ENCODE measurements at regions not wholly inside any gene's neighbourhood (a gene's known extent, or its start where the extent isn't known, plus 50 kb on each side); places are given as distances from the start of the nearest gene placed in this dataset.

DNA sequence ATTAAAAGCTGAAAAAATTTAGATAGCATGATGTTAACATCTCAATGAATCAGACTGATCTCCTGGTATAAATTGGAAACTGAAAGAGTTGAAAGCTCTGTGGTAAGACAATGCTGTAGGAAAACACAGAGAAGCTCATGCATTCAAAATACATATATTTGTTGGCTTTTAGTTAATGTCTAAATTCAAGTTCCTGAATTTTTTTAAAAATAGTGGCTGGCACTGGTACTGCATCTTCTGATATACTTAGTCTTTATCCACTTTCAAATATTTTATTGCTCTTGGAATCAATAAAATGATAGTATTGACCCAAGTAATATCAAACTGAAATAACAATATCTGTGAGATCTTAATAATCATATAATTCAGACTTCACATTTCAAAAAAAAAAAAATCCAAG is 151.4 kb upstream of the FIGN start:
- H3K27me3 ChIP-seq = no peaks in the 10 kb centered on the region
- no peak overlapping the region for H3K4me3 ChIP-seq
- H3K4me1 ChIP-seq = no peaks in the 10 kb centered on the region
- no peaks in the 10 kb centered on the region for H3K36me3 ChIP-seq
- H3K27ac ChIP-seq = no peak overlapping the region
- TF ChIP-seq CTCF (IDR thresholded peaks at IDR 0.05) (no peak), POLR2AphosphoS5 (IDR thresholded peaks at IDR 0.05; ENCODE audit: insufficient read depth in 1 of 2, low read depth in 1 of 2) (no peak), POLR2A (IDR thresholded peaks at IDR 0.05) (no peak)
- intact Hi-C loops (cut with DNase I) = no loop called here
- no peaks in the 10 kb centered on the region for H3K9me3 ChIP-seq
- no peak for DNase-seq (ENCODE audit: extremely low spot score in 2 of 2)

- Histone ChIP-seq H3K27ac (no peak overlapping the region), H3K36me3 (no peaks in the 10 kb centered on the region), H3K27me3 (no peaks in the 10 kb centered on the region), H3K4me1 (no peaks in the 10 kb centered on the region), H3K4me3 (no peak overlapping the region), H3K9me3 (no peaks in the 10 kb centered on the region)
- no peak for DNase-seq (ENCODE audit: extremely low spot score in 2 of 2)
- TF ChIP-seq POLR2A (IDR thresholded peaks at IDR 0.05) (no peak), POLR2AphosphoS5 (IDR thresholded peaks at IDR 0.05; ENCODE audit: insufficient read depth in 1 of 2, low read depth in 1 of 2) (no peak), CTCF (IDR thresholded peaks at IDR 0.05) (no peak)
- intact Hi-C loops (cut with DNase I) = no loop called here
Observed at GRCh38 chr2:163884416-163884815, 148.6 kb upstream of the FIGN start.

DNA sequence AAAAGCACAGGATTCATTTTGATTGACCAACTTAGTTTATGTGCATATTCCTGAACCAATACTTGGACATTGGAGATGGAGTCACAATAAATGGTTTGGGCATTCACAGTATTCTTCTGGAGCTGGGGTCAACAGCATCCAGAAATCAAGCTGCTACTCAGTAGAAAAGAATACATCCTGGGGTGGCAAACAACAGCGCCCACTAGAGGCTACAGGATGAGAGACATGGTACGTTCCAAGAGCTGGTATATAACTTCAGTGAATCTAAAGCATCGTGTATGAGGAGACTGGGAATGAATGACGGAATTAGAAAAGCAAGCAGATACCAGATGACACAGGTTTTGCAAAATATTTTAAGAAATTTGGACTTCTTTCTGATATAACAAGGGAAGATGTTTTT is 142.9 kb upstream of the FIGN start:
- Histone ChIP-seq H3K27ac (no peak overlapping the region), H3K27me3 (no peaks in the 10 kb centered on the region), H3K9me3 (no peaks in the 10 kb centered on the region), H3K4me1 (no peaks in the 10 kb centered on the region), H3K36me3 (no peaks in the 10 kb centered on the region), H3K4me3 (no peak overlapping the region)
- TF ChIP-seq POLR2AphosphoS5 (IDR thresholded peaks at IDR 0.05; ENCODE audit: insufficient read depth in 1 of 2, low read depth in 1 of 2) (no peak), POLR2A (IDR thresholded peaks at IDR 0.05) (no peak), CTCF (IDR thresholded peaks at IDR 0.05) (no peak)
- DNase-seq (ENCODE audit: extremely low spot score in 2 of 2) = no peak
- intact Hi-C loops (cut with DNase I) = no loop called here

DNA sequence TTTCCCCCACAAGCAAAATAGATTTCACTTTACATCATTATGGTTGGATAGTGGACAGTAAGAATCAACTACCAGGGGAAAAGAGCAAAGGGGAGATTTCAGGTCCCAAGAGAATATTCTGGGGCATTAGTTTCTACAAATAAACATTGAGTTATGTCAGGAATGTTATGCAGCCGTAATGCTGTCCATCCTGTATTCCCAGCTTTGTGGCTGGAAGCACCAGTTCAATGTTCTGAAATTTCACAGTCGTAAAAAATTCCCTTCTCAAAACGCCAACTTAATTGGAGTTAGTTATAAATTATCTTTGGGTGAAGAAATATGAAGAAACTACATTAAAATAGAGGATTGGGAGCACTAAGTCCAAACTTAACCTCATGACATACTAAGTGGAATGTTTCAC is 141.5 kb upstream of the FIGN start:
- intact Hi-C loops (cut with DNase I) = no loop called here
- no peak for DNase-seq (ENCODE audit: extremely low spot score in 2 of 2)
- H3K36me3 ChIP-seq = no peaks in the 10 kb centered on the region
- no peak overlapping the region for H3K27ac ChIP-seq
- no peak overlapping the region for H3K4me3 ChIP-seq
- H3K9me3 ChIP-seq = no peaks in the 10 kb centered on the region
- H3K27me3 ChIP-seq = no peaks in the 10 kb centered on the region
- no peak for TF ChIP-seq CTCF (IDR thresholded peaks at IDR 0.05)
- TF ChIP-seq POLR2AphosphoS5 (IDR thresholded peaks at IDR 0.05; ENCODE audit: insufficient read depth in 1 of 2, low read depth in 1 of 2) = no peak
- TF ChIP-seq POLR2A (IDR thresholded peaks at IDR 0.05) = no peak
- no peaks in the 10 kb centered on the region for H3K4me1 ChIP-seq

- H3K4me1 ChIP-seq = no peaks in the 10 kb centered on the region
- TF ChIP-seq CTCF (IDR thresholded peaks at IDR 0.05) (no peak), POLR2A (IDR thresholded peaks at IDR 0.05) (no peak), POLR2AphosphoS5 (IDR thresholded peaks at IDR 0.05; ENCODE audit: insufficient read depth in 1 of 2, low read depth in 1 of 2) (no peak)
- H3K9me3 ChIP-seq = no peaks in the 10 kb centered on the region
- no peak overlapping the region for H3K27ac ChIP-seq
- no peak overlapping the region for H3K4me3 ChIP-seq
- intact Hi-C loops (cut with DNase I) = no loop called here
- no peaks in the 10 kb centered on the region for H3K36me3 ChIP-seq
- DNase-seq (ENCODE audit: extremely low spot score in 2 of 2) = no peak
- H3K27me3 ChIP-seq = no peaks in the 10 kb centered on the region
Observed at GRCh38 chr2:163863073-163863472, 127.3 kb upstream of the FIGN start.

Data from vagina (tissue), 2 donors.